ENCODE measurements at regions not wholly inside any gene's neighbourhood (a gene's known extent, or its start where the extent isn't known, plus 50 kb on each side); places are given as distances from the start of the nearest gene placed in this dataset.

DNA sequence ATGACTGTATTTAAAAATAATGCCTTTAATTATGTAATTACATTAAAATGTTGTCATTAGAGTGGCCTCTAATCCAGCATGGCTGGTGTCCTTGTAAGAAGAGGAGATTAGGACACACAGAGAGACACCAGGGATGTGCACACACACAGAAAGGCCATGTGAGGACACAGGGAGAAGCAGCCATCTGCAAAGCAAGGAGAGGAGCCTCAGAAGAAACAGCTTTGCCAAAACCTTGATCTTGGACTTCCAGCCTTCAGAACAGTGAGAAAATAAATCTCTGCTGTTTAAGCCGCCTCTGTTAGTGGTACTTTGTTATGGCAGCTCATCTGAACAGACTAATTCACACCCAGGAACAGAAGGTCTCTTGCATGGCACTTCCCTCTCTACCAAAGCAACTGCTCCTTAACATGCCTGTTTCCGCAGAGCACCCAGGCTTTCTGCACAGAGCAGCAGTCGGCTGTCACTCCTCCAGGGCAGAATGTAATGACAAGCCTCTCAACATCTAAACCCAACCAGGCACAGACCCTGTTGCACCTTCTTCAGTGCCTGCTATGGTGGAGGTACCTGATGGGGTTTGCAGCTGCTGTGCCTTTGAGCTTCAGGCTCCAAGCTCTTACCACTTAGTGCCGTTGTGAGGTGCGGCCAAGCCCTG is 377.7 kb downstream of the TDRD15 start:
- FAIRE-seq: no peak
- ChIA-PET POLR2A (no interaction called here), CTCF (interaction anchor here (0.6 kb wide), 1 partner anchor 170 kb away, joined by 3 read pairs; no protein-coding TSS in a partner anchor)
- Histone ChIP-seq H3K9me3 (no peaks in the 10 kb centered on the region), H3K27ac (no peak overlapping the region), H3K4me1 (no peaks in the 10 kb centered on the region), H3K4me2 (no peak overlapping the region), H3K4me3 (no peak overlapping the region)
- no peak for ATAC-seq
- WGBS (ENCODE audit: missing lambda C conversion rate): 56% methylated on average over 5 of the region's 5 CpGs
- TF ChIP-seq SMC3 (IDR thresholded peaks at IDR 0.05) (no peak), CEBPB (IDR thresholded peaks at IDR 0.05) (no peak), POLR2AphosphoS2 (conservative IDR thresholded peaks at IDR 0.05; ENCODE audit: low read length) (no peak), ZC3H11A (IDR thresholded peaks at IDR 0.05) (no peak), CHD4 (IDR thresholded peaks at IDR 0.05; ENCODE audit: borderline replicate concordance) (no peak), CBX8 (IDR thresholded peaks at IDR 0.05) (no peak), FOSL2 (IDR thresholded peaks at IDR 0.05) (no peak), FOSL2 (CRISPR knock-in tag; IDR thresholded peaks at IDR 0.05) (no peak), ZSCAN20 (CRISPR knock-in tag; IDR thresholded peaks at IDR 0.05) (no peak), TFCP2L1 (CRISPR knock-in tag; IDR thresholded peaks at IDR 0.05) (no peak), FOXS1 (CRISPR knock-in tag; IDR thresholded peaks at IDR 0.05) (no peak), SREBF2 (IDR thresholded peaks at IDR 0.05) (no peak), EHF (CRISPR knock-in tag; IDR thresholded peaks at IDR 0.05) (no peak), EP300 (IDR thresholded peaks at IDR 0.05) (no peak), RCOR1 (IDR thresholded peaks at IDR 0.05; ENCODE audit: low read depth, low read length) (no peak), USF2 (IDR thresholded peaks at IDR 0.05) (no peak), HDAC2 (IDR thresholded peaks at IDR 0.05) (no peak), MYC (IDR thresholded peaks at IDR 0.05; ENCODE audit: borderline replicate concordance, low read length) (no peak), JUN (IDR thresholded peaks at IDR 0.05) (no peak), HOXB13 (CRISPR knock-in tag; IDR thresholded peaks at IDR 0.05; ENCODE audit: low read depth) (no peak)
- no peak for DNase-seq (ENCODE audit: low read depth in 1 of 2, low spot score in 1 of 2)

- no peak for FAIRE-seq
- TF ChIP-seq NFE2L2 (conservative IDR thresholded peaks at IDR 0.05; ENCODE audit: low read length) (no peak), ESRRA (IDR thresholded peaks at IDR 0.05; ENCODE audit: borderline replicate concordance, low read length) (no peak), SMC3 (IDR thresholded peaks at IDR 0.05) (no peak), POLR2AphosphoS2 (conservative IDR thresholded peaks at IDR 0.05; ENCODE audit: low read length) (no peak), ZNF302 (CRISPR knock-in tag; IDR thresholded peaks at IDR 0.05) (no peak), ZFP36 (IDR thresholded peaks at IDR 0.05; ENCODE audit: borderline replicate concordance, partially characterized antibody) (no peak), CTCF (IDR thresholded peaks at IDR 0.05) (no peak), CBX8 (IDR thresholded peaks at IDR 0.05) (no peak), ZC3H11A (IDR thresholded peaks at IDR 0.05) (no peak), ZSCAN20 (CRISPR knock-in tag; IDR thresholded peaks at IDR 0.05) (no peak), FOSB (CRISPR knock-in tag; IDR thresholded peaks at IDR 0.05) (no peak), HEYL (CRISPR knock-in tag; IDR thresholded peaks at IDR 0.05) (no peak), USF2 (IDR thresholded peaks at IDR 0.05) (no peak), ELK1 (IDR thresholded peaks at IDR 0.05; ENCODE audit: low read depth, low read length) (no peak), SREBF2 (IDR thresholded peaks at IDR 0.05) (no peak), CBX2 (IDR thresholded peaks at IDR 0.05; ENCODE audit: borderline replicate concordance, low read depth) (no peak), MAZ (IDR thresholded peaks at IDR 0.05; ENCODE audit: borderline replicate concordance, low read depth, low read length) (no peak), CHD2 (IDR thresholded peaks at IDR 0.05; ENCODE audit: low read length, partially characterized antibody) (no peak), PHF8 (IDR thresholded peaks at IDR 0.05; ENCODE audit: borderline replicate concordance, low read depth) (no peak)
- WGBS (ENCODE audit: missing lambda C conversion rate): 3% methylated on average over 1 of the region's 1 CpG
These were observed 392.1 kb downstream of the TDRD15 start for GRCh38 chr2:21515903-21516302.

More at GRCh38 chr2:21515903-21516302, 392.1 kb downstream of the TDRD15 start:
- no peak overlapping the region for H3K27ac ChIP-seq
- DNase-seq (ENCODE audit: low read depth in 1 of 2, low spot score in 1 of 2) (no peak), ATAC-seq (no peak)
- no peak overlapping the region for H3K4me2 ChIP-seq
- no peak overlapping the region for H3K4me3 ChIP-seq
- H3K4me1 ChIP-seq: no peaks in the 10 kb centered on the region
- ChIA-PET CTCF (interaction anchor here (1.6 kb wide), 1 partner anchor 18 kb away, joined by 3 read pairs; no protein-coding TSS in a partner anchor), POLR2A (no interaction called here)
- no peaks in the 10 kb centered on the region for H3K9me3 ChIP-seq
